A549 (cell line): ENCODE measurements at regions not wholly inside any gene's neighbourhood (a gene's known extent, or its start where the extent isn't known, plus 50 kb on each side); places are given as distances from the start of the nearest gene placed in this dataset.

Experiments
- CTCF ChIP-seq: fragments of >200 bp; sonication (Bioruptor Twin); formaldehyde crosslinking; IDR thresholded peaks from 3 replicates; pipeline ENCODE4 v1.5.1; 2016
- JUN ChIP-seq, 2 experiments: fragments of >200 bp; sonication (Bioruptor Twin); formaldehyde crosslinking; IDR thresholded peaks; 2 replicates in 1 of 2; 3 replicates in 1 of 2; pipeline ENCODE4 v1.6.1; 2016 to 2017
- MAX ChIP-seq: IDR thresholded peaks from 2 replicates; pipeline ENCODE4 v1.6.1; 2012
- MAZ ChIP-seq: fragments of 150-350 bp; IDR thresholded peaks from 2 replicates; pipeline ENCODE4 v1.6.1; 2014; ENCODE audit warnings: antibody characterized with exemption, low read depth, low read length, borderline replicate concordance
- POLR2A ChIP-seq: IDR thresholded peaks from 2 replicates; pipeline ENCODE4 v1.6.1; 2012; ENCODE audit warnings: mild to moderate bottlenecking, low read length
- RAD21 ChIP-seq, 2 experiments: fragments of >200 bp in 1 of 2; sonication (Bioruptor Twin) in 1 of 2; formaldehyde crosslinking in 1 of 2; IDR thresholded peaks in 1 of 2; conservative IDR thresholded peaks in 1 of 2; 2 replicates in 1 of 2; 3 replicates in 1 of 2; pipeline ENCODE4 v1.6.1; 2012 to 2018; ENCODE audit warnings: inconsistent platforms in 1 of 2
- REST ChIP-seq: fragments of 200-600 bp; sonication (generic); IDR thresholded peaks from 2 replicates; pipeline ENCODE4 v1.6.1; 2016; ENCODE audit warnings: antibody characterized with exemption, mild to moderate bottlenecking, moderate library complexity
- RNF2 ChIP-seq: fragments of 200-600 bp; sonication (generic); IDR thresholded peaks from 2 replicates; pipeline ENCODE4 v1.6.1; 2016; ENCODE audit warnings: low read depth, mild to moderate bottlenecking, antibody characterized with exemption, moderate library complexity, borderline replicate concordance

GRCh38 chr7:109059089-109059488 lies 489.4 kb downstream of the DNAJB9 start:
- TF ChIP-seq POLR2A (no peak), MAX (no peak), JUN (IDR thresholded peaks at IDR 0.05) (no peak), RNF2 (no peak), REST (no peak), CTCF (no peak), MAZ (no peak), RAD21 (conservative IDR thresholded peaks at IDR 0.05 in 1 of 2, IDR thresholded peaks at IDR 0.05 in 1 of 2) (no peak)
